Jurkat, Clone E6-1 (cell line): ENCODE measurements at regions not wholly inside any gene's neighbourhood (a gene's known extent, or its start where the extent isn't known, plus 50 kb on each side); places are given as distances from the start of the nearest gene placed in this dataset.

Experiments
- DNase-seq: peaks from one replicate; pipeline ENCODE4 v3.0.0-alpha.2; 2011; ENCODE audit warnings: low read depth, low spot score
- H3K4me3 ChIP-seq: 2 replicates; pipeline ENCODE4 v1.5.1; 2011; ENCODE audit warnings: mild to moderate bottlenecking, low read length, control low read depth, moderate library complexity

DNA sequence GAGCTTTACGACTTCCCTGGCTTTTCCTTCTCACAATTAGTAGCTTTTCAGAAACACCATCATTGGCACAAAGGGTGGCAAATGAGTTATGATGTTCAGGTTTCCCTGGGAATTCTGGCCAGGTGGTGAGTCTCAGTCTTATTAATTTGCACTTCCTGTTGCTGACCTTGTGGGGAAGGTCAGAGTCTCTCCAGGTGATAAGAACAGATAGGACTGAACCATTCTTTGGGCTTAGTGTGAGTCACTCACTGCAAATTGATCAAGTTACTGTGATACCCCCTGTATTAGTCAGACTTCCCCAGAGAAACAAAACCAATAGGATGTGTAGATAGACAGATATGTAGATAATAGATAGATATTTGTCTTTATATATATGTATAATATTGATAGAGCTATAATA, 53.8 kb upstream of the RANBP3L start:
- DNase-seq, result no peak

DNA sequence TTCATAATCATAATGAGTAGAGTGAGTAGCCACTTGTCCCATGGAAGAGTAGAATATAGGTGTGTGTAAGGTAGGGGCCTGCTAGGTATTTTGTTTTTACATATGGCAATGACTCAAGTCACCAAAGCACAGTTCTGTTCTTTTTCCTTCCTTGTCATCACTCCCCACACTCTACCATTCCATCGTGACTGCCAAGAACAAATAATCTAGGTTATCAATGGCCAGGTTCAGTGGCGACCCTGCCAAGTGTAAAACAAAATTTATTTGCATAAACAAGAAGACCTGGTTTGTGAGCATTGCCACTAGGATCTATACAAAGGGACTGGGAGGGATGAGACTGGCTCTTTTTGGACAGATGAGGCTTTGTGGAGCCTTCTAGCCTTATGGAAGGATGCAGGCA, 55.2 kb upstream of the RANBP3L start:
- H3K4me3 ChIP-seq, result no peak overlapping the region
- DNase-seq, result no peak

More for the DNA sequence above, 53.8 kb upstream of the RANBP3L start:
- no peak overlapping the region for H3K4me3 ChIP-seq

DNA sequence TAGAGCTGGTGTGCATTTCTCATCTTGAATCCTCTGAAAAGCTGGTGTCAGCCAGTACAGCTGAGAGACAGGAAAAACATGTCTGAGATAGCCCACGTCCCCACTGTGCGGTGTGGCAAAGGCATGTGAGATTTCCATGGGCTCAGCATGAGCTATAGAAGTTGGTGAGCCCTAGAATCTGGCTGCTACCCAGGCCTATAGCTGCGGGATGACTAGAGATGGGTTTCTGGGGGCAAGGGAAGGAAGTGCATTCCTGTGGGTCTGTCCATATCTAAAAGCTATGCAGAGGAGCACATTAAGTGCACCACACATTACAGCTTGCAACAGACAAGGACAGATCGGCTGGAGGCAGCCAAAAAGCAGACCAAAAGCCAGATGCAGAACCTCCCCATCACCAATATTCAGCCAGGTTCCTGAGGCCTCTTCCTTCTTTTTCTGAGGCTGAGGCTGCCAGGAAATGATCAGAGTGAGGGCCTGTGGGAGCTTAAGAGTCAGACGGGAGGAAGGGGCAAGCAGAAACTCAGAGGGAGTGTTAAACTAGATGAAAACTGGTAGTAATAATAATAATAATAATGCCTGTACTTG, 55.8 kb upstream of the RANBP3L start:
- H3K4me3 ChIP-seq, result no peak overlapping the region
- DNase-seq, result no peak

DNA sequence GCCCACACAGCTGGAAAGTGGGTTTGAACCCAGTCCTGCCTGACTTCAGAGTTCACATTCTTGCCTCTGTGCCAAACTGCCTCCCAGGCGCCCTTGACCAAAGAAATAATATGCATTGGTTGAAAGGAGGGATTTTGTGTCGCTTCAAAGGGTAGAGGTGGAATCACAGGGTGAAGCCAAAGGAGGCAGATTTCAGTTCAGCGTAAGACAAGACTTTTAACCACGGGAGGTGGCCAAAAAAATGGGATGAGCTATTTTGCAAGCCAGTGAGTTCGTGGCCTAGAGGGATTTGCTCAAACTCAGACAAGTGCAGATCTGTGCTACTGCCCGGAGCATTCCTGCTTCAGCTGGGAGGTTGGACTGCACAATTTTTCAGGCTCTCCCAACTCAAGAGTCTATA, 57.6 kb upstream of the RANBP3L start:
- no peak for DNase-seq
- no peak overlapping the region for H3K4me3 ChIP-seq

DNA sequence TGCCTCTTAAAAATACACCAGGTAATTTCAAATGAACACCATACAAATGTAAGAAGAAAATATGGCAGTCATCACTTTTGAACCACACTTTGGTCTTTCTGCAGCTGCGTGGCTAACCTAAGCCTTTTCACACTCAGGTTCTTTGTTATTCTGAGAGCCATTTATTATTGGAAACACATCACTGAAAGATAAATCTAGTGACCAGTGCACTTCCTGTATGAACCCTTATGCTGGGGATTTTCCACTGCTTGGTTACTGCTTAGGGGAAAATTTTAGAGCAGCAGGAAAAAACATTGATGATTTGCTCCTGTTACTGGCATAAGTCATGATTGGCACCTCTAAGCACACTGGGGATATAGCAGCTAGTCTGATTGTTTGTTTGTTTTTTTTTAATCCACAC, 58.6 kb upstream of the RANBP3L start:
- no peak overlapping the region for H3K4me3 ChIP-seq
- DNase-seq, result no peak

DNA sequence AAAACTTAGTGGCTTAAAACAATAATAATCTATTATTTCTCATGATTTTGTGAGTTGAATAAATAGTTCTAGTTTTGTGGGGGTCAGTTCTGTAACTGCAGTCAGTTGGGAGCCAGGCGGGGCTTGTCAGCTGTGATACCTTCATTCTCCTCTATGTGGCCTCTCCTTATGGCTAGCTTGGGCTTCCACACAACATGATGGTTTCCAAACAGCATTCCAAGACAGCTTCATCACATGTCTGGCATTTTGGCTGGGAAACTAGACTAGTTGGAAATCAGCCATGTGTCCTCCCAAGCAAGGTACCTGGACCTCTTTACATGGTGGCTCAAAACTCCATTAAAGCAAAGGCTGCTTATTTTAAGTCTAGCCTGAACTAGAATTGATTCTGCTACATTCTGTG, 61.4 kb upstream of the RANBP3L start:
- H3K4me3 ChIP-seq, result no peak overlapping the region
- no peak for DNase-seq

DNA sequence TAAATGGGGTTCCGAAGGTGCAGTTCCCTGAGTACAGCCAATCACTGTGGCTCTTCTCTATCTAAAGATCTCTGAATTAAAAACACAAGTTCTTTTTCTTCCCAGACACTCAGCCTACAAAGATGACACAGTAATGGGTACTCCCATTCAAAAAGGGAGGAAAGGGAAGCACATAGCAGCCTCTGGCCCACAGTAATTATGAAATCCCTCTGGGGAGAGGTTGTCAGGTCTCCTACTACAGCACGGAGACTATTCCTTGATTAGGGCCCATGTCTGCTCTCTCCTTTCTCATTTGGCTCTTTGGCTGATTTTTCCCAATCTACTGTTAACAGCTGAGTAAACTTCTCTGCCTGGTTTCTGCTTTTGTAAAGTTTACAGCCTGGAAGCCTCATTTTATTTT, 62.0 kb upstream of the RANBP3L start:
- H3K4me3 ChIP-seq, result no peak overlapping the region
- DNase-seq, result no peak

DNA sequence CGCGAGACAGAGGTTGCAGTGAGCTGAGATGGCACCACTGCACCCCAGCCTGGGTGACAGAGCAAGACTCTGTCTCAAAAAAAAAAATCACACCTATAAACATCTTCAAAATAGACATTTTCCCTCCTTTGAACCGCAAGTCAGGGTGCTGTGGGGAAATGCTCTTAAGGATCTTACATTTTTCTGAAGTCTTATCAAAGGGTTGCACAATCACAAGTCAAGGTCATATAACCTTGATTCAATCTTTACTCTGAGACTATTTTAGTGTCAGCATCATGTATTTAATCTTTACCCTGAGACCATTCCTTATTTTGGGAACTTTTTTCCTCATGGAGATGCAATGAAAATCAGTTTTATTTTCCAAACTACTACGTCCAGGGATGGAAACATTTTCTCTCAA, 62.8 kb upstream of the RANBP3L start:
- DNase-seq, result no peak
- H3K4me3 ChIP-seq, result no peak overlapping the region

DNA sequence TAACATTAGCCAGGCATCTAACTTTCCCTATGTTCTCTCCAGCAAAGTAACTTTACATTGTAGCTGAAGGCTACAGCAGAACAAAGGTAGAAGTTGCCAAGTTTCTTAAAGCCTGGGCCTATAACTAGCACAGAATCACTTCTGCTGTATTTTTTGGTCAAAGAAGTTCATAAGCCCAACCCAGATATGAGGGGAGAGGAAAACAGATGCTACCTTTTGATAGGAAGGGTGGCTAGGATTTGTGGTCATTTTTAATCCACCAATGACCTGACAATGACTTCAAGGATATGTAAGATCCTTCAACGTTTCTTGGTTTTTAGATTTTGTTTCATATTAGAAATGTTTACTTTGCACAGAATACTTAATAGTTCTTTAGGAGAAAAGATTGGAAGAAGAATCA, 64.2 kb upstream of the RANBP3L start:
- no peak overlapping the region for H3K4me3 ChIP-seq
- no peak for DNase-seq

DNA sequence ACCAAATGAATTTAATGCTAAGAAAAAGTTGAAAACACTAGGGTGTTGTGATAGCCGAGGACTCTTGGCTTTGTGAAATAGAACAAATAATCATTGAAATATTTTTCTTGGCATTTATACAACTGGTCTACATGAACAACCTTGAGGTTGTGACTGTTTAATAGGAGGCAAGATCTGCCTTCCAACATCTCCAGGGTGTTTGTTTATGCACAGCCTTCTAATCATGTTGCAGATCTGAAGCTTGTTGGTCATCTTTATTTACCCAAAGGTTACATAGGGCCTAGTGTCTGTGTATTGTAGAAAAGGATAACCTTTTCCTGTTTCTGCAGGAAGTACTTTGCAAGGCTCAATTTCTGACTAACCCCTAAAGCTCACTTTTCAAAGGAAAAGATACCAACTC, 65.2 kb upstream of the RANBP3L start:
- no peak for DNase-seq
- no peak overlapping the region for H3K4me3 ChIP-seq

DNA sequence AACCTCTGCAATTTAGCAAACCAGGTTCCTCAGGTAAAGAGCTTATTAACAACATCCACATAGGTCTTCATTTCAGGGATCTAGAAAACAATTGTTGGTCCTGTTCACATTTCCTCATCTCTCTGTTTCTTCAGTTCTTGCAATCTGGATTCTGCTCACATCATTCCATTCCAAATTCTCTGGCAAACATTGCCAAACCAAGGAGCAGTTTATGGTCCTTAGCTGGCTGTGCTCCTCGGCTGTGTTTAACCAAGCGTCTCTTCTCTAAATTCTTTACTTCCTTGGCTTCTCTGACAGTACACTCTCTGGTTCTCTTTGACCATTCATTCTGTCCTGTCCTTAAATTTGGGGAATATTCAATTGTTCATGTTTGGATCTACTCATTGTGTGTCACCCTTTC, 65.8 kb upstream of the RANBP3L start:
- no peak for DNase-seq
- no peak overlapping the region for H3K4me3 ChIP-seq

DNA sequence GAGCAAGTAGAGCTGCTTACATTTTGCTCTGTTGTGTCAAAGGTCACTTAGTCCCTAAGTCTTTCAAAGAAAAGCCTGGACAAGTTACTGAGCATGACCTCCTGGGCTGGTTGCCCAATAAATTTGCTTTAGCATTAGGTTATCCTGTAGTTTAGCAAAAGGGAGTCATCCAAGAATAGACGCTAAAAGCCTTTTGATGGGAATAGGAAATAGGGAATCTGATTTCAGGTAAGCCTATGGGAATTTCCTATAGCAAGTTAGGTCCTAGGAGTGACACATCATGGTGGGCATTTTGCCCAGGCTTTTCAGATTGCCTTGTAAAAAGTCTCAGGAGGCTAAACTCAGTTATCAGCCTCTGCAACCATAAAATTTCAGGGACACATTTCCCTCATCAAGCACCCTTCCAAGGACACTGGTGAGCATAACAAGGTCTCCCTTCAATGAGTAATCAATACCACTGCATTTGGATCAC, 67.6 kb upstream of the RANBP3L start:
- DNase-seq, result no peak
- H3K4me3 ChIP-seq, result no peak overlapping the region

DNA sequence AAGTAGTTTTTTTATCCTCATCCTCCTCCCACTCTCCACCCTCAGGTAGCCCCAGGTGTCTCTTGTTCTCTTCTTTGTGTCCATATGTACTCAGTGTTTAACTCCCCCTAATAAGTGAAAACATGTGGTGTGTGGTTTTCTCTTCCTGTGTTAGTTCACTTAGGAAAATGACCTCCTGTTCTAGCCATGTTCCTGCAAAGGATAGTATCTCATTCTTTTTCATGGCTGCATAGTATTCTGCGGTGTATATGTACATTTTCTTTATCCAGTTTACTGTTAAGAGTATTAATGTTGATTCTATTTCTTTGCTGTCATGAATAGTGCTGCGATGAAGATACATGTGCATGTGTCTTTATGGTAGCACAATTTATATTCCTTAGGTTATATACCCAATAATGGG, 68.4 kb upstream of the RANBP3L start:
- no peak overlapping the region for H3K4me3 ChIP-seq
- DNase-seq, result no peak

DNA sequence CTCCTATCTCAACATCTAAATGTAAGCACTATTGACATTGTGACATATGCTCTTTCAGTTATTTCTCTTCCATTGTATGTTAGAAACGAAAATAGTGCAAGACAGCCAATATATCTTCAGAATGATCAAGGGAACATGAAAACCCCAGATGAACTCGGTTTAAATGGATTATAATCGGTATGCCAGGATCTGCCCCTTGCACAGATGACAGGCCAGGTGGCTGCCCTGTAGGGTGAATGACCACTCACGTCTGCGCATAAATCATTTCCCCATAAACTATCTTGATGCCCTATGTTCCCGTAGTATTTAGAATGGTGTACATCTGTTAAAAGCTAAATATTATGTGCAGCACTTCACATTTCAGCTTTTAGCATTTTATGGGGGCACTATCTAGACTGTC, 69.7 kb upstream of the RANBP3L start:
- DNase-seq, result no peak
- H3K4me3 ChIP-seq, result no peak overlapping the region

DNA sequence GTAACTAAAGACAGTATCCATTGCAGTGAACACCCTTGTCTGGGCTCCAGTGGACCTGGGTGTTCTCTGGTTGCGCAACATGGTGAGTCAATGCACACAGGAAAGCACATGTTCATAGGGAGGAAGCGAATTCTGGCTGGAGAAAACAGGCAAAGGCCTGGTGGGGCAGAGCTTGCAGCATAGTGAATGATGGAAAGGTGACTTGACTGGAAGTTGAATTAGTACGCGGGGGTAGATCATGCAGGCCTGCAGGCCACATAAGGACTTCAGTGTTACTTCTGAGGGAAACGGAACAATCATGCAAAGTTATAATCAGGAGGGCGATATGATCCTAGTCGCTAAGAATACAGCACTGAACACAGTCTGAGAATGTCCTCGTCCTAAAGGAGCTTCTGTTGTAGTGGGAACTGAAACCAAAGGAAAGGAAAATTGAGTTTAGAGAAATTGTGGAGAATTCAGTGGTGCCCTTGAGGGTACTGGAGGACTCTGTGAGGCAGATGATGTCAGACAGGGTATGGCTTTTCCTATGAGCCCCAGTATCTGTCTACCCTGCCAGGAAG, 71.9 kb upstream of the RANBP3L start:
- no peak for DNase-seq
- no peak overlapping the region for H3K4me3 ChIP-seq

DNA sequence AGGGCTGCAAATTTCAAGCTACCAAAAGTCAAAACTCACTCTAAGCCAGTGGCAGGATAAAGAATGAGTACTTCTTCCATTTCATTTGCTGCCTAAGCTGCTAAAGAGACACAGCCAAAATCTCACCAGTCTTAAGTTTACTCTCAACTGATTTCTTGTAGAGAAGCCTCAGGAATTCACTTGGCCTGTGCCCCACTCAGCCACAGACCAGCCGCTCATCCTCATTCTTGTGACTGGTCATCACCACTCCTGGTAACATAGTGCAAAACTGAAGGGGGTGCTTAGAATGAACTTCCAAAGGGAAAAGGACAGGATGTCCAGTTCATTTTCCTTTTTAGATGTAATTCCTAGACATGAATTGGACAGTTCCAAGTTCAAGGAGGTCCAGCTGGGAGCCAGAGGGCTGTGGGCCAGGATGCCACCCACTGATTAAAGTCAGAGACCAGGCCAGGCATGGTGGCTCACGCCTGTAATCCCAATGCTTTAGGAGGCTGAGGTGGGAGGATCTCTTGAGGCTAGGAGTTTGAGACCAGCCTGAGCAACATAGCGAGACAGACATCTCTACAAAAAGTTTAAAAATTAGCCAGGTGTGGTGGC, 72.7 kb upstream of the RANBP3L start:
- DNase-seq, result no peak
- H3K4me3 ChIP-seq, result no peak overlapping the region

DNA sequence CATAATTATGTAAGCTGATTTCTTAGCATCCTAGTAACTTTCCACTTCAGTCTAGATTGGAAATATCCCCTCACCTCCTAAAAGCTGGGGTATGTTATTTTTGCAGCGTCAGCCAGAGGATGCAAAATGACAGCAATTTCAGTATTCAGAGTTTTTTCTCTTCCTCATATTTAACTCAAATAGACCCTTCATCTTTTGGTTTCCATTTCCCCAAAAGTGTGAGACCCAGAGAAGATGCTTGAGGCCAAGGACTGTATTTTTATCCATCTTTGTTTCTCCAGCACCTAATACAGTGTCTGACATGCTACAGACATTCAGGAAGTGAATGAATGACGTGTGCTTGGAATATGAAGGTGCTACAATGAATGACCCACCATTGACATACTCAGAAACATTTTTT, 75.5 kb upstream of the RANBP3L start:
- H3K4me3 ChIP-seq, result no peak overlapping the region

DNA sequence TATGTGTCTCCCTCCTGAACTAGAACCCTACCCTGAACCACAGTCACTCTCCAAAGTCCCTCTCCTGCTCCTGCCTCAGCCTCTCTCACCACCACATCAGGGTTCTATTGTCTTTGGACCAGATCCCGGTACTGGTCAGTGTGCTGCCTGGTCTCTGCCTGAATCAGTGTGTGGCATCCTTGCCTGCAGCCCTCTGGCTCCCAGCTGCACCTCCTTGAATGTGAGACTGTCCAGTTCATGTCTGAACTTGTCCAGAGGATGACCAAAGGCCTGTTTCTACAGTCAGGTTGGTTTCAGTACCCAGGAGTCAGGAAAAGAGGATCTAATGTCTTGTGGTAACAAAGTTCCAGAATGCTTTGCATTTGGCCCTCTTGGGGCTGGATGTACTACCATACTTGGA, 76.8 kb upstream of the RANBP3L start:
- DNase-seq, result no peak
- no peak overlapping the region for H3K4me3 ChIP-seq

More for the DNA sequence above, 75.5 kb upstream of the RANBP3L start:
- DNase-seq, result no peak

DNA sequence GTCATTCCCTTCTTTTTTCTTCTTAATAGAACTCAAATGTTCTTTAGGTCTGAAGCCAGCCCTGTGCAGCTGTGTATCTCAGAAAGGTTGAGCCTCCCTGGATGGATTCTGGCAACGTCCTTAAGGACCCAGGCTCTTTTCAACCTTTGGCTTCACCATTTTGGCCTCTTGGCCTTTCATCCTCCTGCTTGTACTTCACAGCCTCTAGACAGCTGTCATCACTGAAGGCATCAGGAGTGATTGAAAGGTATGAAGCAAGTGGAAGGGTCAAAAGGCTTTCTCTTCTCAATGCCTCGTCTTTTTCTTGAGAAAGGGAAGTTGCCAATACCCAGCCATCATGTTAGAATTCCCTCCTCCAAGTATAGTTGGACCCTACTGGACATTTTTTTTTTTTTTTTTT, 81.2 kb upstream of the RANBP3L start:
- no peak overlapping the region for H3K4me3 ChIP-seq
- no peak for DNase-seq

DNA sequence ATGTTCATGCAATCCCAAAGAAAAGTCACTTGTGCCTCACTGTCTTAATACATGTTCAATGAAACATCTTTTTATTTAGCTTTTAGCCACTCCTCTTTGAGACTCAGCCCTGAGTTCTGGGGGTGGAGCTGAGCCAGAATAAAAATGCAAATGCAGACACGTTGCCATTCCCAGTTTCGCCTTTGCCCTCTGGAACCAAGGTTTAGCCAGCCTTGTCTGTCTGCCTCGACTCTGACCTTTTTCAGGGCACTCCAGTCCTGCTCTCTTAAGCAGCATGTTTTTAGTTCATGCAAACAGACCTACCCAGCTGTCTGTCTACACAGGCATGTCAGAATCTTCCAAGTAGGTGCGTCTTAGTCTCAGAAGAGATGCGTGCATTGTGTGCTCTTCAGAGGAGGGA, 82.2 kb upstream of the RANBP3L start:
- H3K4me3 ChIP-seq, result no peak overlapping the region
- no peak for DNase-seq

DNA sequence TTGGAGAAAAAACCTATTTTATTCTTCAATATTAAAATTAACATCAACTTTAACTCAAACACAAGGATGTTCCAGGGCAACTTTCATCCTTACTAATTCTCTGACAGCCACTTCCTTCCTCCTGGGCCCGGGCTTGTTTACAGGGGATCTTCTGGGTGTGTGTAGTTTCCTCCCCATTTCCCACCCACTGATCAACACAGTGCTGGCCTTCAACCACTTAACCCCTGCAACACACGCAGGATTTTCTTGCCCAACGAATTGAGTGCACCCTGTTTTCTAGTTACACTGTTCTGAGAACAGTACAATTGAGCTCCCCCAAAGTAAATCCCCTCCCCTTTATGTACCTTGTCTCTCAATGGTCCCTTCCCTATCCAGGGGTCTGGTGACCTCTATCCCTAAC, 83.1 kb upstream of the RANBP3L start:
- H3K4me3 ChIP-seq, result no peak overlapping the region
- no peak for DNase-seq
